K562 (cell line): ENCODE measurements at regions not wholly inside any gene's neighbourhood (a gene's known extent, or its start where the extent isn't known, plus 50 kb on each side); places are given as distances from the start of the nearest gene placed in this dataset.

ENCODE experiments used
- CBX8 ChIP-seq: fragments of 200-600 bp; sonication (generic); IDR thresholded peaks from 2 replicates; pipeline ENCODE4 v1.6.1; 2012; ENCODE audit warnings: borderline replicate concordance, mixed run types, low read depth, mild to moderate bottlenecking, moderate library complexity, mixed read lengths, low read length, control low read depth, inconsistent platforms; ENCODE audit not compliant: poor library complexity, severe bottlenecking; ENCODE audit errors: extremely low read depth
- CCNT2 ChIP-seq: IDR thresholded peaks from 2 replicates; pipeline ENCODE4 v1.6.1; 2011; ENCODE audit warnings: borderline replicate concordance, low read depth, mild to moderate bottlenecking, moderate library complexity, mixed read lengths, low read length; ENCODE audit not compliant: insufficient read length; ENCODE audit errors: extremely low read depth
- CREM ChIP-seq: IDR thresholded peaks from 2 replicates; pipeline ENCODE4 v1.6.1; 2014; ENCODE audit warnings: antibody characterized with exemption, low read depth
- POLR2A ChIP-seq: fragments of 450-650 bp; conservative IDR thresholded peaks from 2 replicates; pipeline ENCODE4 v1.6.1; 2016
- TAF1 ChIP-seq: IDR thresholded peaks from 2 replicates; pipeline ENCODE4 v1.6.1; 2011; ENCODE audit warnings: mild to moderate bottlenecking, low read length, moderate library complexity; ENCODE audit not compliant: insufficient read depth, control insufficient read depth, severe bottlenecking; ENCODE audit errors: extremely low read depth
- XRCC5 ChIP-seq: fragments of 200-400 bp; formaldehyde crosslinking; IDR thresholded peaks from 2 replicates; pipeline ENCODE4 v1.6.1; 2017; ENCODE audit warnings: low read depth, mild to moderate bottlenecking, low read length
- TF ChIP-seq, protein P1 (sequence below): sonication (generic); formaldehyde crosslinking; IDR thresholded peaks from 2 replicates; pipeline ENCODE4 v1.8.1; 2022; ENCODE audit warnings: missing genetic modification reagents
- TF ChIP-seq, protein P2 (sequence below), 3 experiments: IDR thresholded peaks in 2 of 3; conservative IDR thresholded peaks in 1 of 3; 2 replicates each; pipeline ENCODE4 v1.5.1; 2011 to 2012; ENCODE audit warnings: low read length in 3 of 3, mild to moderate bottlenecking in 3 of 3, control low read depth in 2 of 3, improper control_type of control experiment in 1 of 3, inconsistent platforms in 1 of 3, low read depth in 1 of 3, mixed read lengths in 1 of 3, moderate library complexity in 1 of 3; ENCODE audit not compliant: insufficient read depth in 2 of 3

DNA sequence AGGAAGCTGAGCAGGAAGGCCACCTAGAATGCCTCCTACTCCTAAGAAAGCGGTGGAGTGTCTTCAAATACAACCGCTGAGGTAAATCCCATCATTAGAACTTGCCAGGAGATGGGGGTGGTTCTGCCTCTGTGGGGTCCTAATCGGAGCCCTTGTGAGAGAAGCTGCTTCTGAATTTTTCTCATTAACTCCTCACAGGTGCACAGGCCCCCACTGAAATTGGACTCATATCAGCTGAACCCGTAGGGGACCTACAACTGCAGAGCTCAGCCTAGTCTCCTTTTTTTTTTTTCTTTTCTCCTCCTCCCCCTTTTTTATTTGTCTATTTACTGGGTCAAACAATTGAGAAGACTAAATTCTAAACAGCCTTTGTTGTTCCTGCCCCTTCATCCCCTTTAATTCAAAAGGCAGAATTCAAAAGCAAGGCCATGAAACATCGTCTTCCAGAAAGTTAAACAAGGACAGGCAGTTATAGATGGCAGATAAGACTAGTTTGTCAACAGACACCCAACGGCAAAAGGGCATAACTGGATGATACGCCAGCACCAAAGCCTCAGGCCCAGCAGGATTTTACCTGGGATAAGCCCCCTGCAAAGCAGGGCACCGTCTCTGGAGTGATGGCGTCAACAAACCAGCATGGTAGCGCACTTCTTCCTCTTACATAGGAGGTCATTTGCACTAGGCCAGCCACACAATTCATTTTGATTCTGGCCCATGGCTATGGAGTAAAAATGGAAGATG lies 213.7 kb upstream of the HES1 start:
- TF ChIP-seq CBX8: no peak
- no peak for TF ChIP-seq POLR2A
- TF ChIP-seq, protein P1, sequence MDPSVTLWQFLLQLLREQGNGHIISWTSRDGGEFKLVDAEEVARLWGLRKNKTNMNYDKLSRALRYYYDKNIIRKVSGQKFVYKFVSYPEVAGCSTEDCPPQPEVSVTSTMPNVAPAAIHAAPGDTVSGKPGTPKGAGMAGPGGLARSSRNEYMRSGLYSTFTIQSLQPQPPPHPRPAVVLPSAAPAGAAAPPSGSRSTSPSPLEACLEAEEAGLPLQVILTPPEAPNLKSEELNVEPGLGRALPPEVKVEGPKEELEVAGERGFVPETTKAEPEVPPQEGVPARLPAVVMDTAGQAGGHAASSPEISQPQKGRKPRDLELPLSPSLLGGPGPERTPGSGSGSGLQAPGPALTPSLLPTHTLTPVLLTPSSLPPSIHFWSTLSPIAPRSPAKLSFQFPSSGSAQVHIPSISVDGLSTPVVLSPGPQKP (CRISPR knock-in tag): no peak
- TF ChIP-seq, protein P2, sequence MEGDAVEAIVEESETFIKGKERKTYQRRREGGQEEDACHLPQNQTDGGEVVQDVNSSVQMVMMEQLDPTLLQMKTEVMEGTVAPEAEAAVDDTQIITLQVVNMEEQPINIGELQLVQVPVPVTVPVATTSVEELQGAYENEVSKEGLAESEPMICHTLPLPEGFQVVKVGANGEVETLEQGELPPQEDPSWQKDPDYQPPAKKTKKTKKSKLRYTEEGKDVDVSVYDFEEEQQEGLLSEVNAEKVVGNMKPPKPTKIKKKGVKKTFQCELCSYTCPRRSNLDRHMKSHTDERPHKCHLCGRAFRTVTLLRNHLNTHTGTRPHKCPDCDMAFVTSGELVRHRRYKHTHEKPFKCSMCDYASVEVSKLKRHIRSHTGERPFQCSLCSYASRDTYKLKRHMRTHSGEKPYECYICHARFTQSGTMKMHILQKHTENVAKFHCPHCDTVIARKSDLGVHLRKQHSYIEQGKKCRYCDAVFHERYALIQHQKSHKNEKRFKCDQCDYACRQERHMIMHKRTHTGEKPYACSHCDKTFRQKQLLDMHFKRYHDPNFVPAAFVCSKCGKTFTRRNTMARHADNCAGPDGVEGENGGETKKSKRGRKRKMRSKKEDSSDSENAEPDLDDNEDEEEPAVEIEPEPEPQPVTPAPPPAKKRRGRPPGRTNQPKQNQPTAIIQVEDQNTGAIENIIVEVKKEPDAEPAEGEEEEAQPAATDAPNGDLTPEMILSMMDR (IDR thresholded peaks at IDR 0.05 in 2 of 3, conservative IDR thresholded peaks at IDR 0.05 in 1 of 3; ENCODE audit: insufficient read depth in 2 of 3, low read depth in 1 of 3, low read length in 3 of 3): no peak
- no peak for TF ChIP-seq XRCC5
- no peak for TF ChIP-seq CCNT2
- TF ChIP-seq CREM: no peak
- TF ChIP-seq TAF1: no peak
